MM.1S (cell line): ENCODE measurements at regions not wholly inside any gene's neighbourhood (a gene's known extent, or its start where the extent isn't known, plus 50 kb on each side); places are given as distances from the start of the nearest gene placed in this dataset.
"Not testable (repeated sequence)": the region's sequence is repeated elsewhere in the genome, so short reads cannot be mapped to it uniquely, and the experiment has no call there.

Experiments
- DNase-seq: peaks from one replicate; pipeline ENCODE4 v3.0.0-alpha.2; 2015
- H2AFZ ChIP-seq: fragments of 300-600 bp; sonication (generic); 2 replicates; pipeline ENCODE4 v1.6.0; 2016; ENCODE audit warnings: antibody characterized with exemption, low read length
- H3F3A ChIP-seq: fragments of 300-600 bp; sonication (generic); 2 replicates; pipeline ENCODE4 v1.6.1; 2016; ENCODE audit warnings: mild to moderate bottlenecking, antibody characterized with exemption, low read length, moderate library complexity, mixed read lengths; ENCODE audit not compliant: insufficient read depth
- H3K27ac ChIP-seq: fragments of 300-600 bp; sonication (generic); 2 replicates; pipeline ENCODE4 v1.5.1; 2016; ENCODE audit warnings: mild to moderate bottlenecking, low read length
- H3K27me3 ChIP-seq: fragments of 300-600 bp; sonication (generic); replicated peaks from 2 replicates; pipeline ENCODE4 v1.6.0; 2016; ENCODE audit warnings: low read length; ENCODE audit not compliant: insufficient read depth
- H3K36me3 ChIP-seq: fragments of 300-600 bp; sonication (generic); replicated peaks from 2 replicates; pipeline ENCODE4 v1.6.1; 2016; ENCODE audit warnings: mild to moderate bottlenecking, low read length, mixed read lengths; ENCODE audit not compliant: insufficient read depth
- H3K4me1 ChIP-seq: fragments of 300-600 bp; sonication (generic); 2 replicates; pipeline ENCODE4 v1.6.1; 2016; ENCODE audit warnings: low read length, mixed read lengths
- H3K4me2 ChIP-seq: fragments of 300-600 bp; sonication (generic); 2 replicates; pipeline ENCODE4 v1.6.0; 2016; ENCODE audit warnings: low read depth, low read length
- H3K4me3 ChIP-seq: fragments of 300-600 bp; sonication (generic); 2 replicates; pipeline ENCODE4 v1.5.1; 2016; ENCODE audit warnings: low read length, mixed read lengths
- H3K79me2 ChIP-seq: fragments of 300-600 bp; sonication (generic); 2 replicates; pipeline ENCODE4 v1.6.1; 2016; ENCODE audit warnings: mixed run types, low read length, mixed read lengths
- H3K9ac ChIP-seq: fragments of 300-600 bp; sonication (generic); 2 replicates; pipeline ENCODE4 v1.6.1; 2016; ENCODE audit warnings: low read length, mixed read lengths
- H3K9me2 ChIP-seq: fragments of 300-600 bp; sonication (generic); replicated peaks from 2 replicates; pipeline ENCODE4 v1.6.1; 2016; ENCODE audit warnings: mild to moderate bottlenecking, low read length, mixed read lengths; ENCODE audit not compliant: insufficient read depth
- H3K9me3 ChIP-seq: fragments of 300-600 bp; sonication (generic); replicated peaks from 2 replicates; pipeline ENCODE4 v1.6.1; 2016; ENCODE audit warnings: mild to moderate bottlenecking, low read length, mixed read lengths; ENCODE audit not compliant: insufficient read depth
- H4K20me1 ChIP-seq: fragments of 300-600 bp; sonication (generic); 2 replicates; pipeline ENCODE4 v1.6.1; 2016; ENCODE audit warnings: mild to moderate bottlenecking, low read length, moderate library complexity, mixed read lengths; ENCODE audit not compliant: insufficient read depth
- EZH2 ChIP-seq: fragments of 300-600 bp; sonication (generic); optimal IDR thresholded peaks from 2 replicates; pipeline ENCODE3; 2017; ENCODE audit warnings: low read depth, mild to moderate bottlenecking, antibody characterized with exemption, low read length, mixed read lengths
- EZH2phosphoT487 ChIP-seq: fragments of 300-600 bp; sonication (generic); IDR thresholded peaks from 2 replicates; pipeline ENCODE4 v1.6.1; 2018; ENCODE audit warnings: antibody characterized with exemption, low read length
- TF ChIP-seq, protein P1 (sequence below): fragments of 300-600 bp; sonication (generic); IDR thresholded peaks from 2 replicates; pipeline ENCODE4 v1.5.1; 2016; ENCODE audit warnings: antibody characterized with exemption, low read length, mixed read lengths

DNA sequence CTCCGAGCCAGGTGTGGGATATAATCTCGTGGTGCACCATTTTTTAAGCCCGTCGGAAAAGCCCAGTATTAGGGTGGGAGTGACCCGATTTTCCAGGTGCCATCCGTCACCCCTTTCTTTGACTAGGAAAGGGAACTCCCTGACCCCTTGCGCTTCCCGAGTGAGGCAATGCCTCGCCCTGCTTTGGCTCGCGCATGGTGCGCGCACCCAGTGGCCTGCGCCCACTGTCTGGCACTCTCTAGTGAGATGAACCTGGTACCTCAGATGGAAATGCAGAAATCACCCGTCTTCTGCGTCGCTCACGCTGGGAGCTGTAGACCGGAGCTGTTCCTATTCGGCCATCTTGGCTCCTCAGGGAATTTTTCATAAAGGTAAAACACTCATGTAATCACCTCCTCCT, 63.9 kb downstream of the RWDD3 start:
- not testable (repeated sequence) for H3K27ac ChIP-seq, H3K79me2 ChIP-seq, DNase-seq, H3F3A ChIP-seq, H3K27me3 ChIP-seq, H3K4me1 ChIP-seq, H3K9ac ChIP-seq, H4K20me1 ChIP-seq, H3K4me2 ChIP-seq, H3K4me3 ChIP-seq, H3K36me3 ChIP-seq, H2AFZ ChIP-seq, H3K9me2 ChIP-seq, H3K9me3 ChIP-seq

DNA sequence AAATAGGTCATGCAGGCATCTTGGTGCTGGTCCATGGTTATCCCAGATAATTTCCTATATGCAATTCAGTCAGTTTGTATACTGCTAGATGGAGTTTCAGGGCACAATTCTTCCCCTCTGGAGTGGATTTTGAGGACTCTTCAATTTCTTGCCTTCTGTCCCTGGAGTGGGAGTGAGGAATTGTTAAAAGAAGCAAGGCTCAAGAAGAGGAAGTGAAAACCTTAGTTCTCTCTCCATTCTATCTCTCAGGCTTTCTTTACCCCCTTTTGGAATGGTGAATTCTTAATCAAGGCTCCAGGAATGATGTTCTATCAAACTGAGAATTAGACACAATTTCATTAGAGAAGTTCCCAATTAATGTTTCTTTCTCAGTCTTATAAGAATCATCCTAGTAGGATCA, 67.1 kb downstream of the RWDD3 start:
- Histone ChIP-seq H3K79me2 (no peaks in the 10 kb centered on the region), H3K9me2 (no peaks in the 10 kb centered on the region), H3F3A (no peaks in the 10 kb centered on the region), H3K4me3 (no peak overlapping the region), H3K4me2 (no peak overlapping the region), H3K4me1 (no peaks in the 10 kb centered on the region), H3K9me3 (no peaks in the 10 kb centered on the region), H3K9ac (no peak overlapping the region), H2AFZ (no peak overlapping the region), H3K27ac (no peak overlapping the region), H4K20me1 (no peaks in the 10 kb centered on the region), H3K36me3 (no peaks in the 10 kb centered on the region), H3K27me3 (no peaks in the 10 kb centered on the region)
- TF ChIP-seq EZH2, result no peak
- TF ChIP-seq EZH2phosphoT487, result no peak
- TF ChIP-seq, protein P1, sequence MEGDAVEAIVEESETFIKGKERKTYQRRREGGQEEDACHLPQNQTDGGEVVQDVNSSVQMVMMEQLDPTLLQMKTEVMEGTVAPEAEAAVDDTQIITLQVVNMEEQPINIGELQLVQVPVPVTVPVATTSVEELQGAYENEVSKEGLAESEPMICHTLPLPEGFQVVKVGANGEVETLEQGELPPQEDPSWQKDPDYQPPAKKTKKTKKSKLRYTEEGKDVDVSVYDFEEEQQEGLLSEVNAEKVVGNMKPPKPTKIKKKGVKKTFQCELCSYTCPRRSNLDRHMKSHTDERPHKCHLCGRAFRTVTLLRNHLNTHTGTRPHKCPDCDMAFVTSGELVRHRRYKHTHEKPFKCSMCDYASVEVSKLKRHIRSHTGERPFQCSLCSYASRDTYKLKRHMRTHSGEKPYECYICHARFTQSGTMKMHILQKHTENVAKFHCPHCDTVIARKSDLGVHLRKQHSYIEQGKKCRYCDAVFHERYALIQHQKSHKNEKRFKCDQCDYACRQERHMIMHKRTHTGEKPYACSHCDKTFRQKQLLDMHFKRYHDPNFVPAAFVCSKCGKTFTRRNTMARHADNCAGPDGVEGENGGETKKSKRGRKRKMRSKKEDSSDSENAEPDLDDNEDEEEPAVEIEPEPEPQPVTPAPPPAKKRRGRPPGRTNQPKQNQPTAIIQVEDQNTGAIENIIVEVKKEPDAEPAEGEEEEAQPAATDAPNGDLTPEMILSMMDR, result no peak
- DNase-seq, result no peak

DNA sequence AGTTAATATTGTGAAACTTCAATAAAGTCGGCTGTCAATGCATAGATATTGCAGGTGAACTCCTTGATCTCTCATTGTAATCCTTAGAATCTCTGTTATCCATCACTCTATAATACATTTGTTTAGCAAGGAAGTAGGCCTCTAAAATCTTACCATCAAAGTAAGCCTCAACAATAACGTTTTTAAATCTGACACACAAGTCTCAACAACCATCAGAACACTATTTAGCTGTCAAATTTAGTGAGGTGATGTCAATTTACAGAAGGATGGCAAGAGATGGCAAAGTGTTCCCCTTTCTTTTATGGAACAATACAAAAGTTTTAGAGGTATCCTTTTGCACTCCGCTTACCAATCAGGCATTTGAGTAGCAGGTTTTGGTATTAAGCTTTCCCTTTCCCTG, 67.6 kb downstream of the RWDD3 start:
- H3K27ac ChIP-seq, result no peak overlapping the region
- H4K20me1 ChIP-seq, result no peaks in the 10 kb centered on the region
- H3K4me1 ChIP-seq, result no peaks in the 10 kb centered on the region
- TF ChIP-seq EZH2phosphoT487 (no peak), EZH2 (no peak)
- TF ChIP-seq, protein P1, result no peak
- H3K79me2 ChIP-seq, result no peaks in the 10 kb centered on the region
- H3K36me3 ChIP-seq, result no peaks in the 10 kb centered on the region
- DNase-seq, result no peak
- H3K9me2 ChIP-seq, result no peaks in the 10 kb centered on the region
- no peaks in the 10 kb centered on the region for H3K27me3 ChIP-seq
- no peak overlapping the region for H3K9ac ChIP-seq
- no peaks in the 10 kb centered on the region for H3K9me3 ChIP-seq
- no peak overlapping the region for H3K4me2 ChIP-seq
- H3F3A ChIP-seq, result no peaks in the 10 kb centered on the region
- no peak overlapping the region for H3K4me3 ChIP-seq
- H2AFZ ChIP-seq, result no peak overlapping the region

DNA sequence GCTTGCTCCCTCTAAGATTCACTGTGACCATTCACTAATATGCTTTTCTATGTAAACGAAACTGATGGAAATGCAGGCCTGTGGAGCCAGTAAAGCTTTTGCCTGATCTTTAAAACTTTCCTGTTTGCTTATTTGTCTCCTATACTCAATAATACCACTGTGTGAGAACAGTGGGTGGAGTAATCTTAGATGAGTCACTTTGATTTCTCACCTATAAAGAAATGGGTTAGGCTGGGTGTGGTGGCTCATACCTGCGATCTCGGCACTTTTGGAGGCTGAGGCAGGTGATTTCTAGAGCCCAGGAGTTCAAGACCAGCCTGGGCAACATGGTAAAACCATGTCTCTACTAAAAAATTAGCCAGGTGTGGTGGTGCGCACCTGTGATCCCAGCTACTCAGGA, 70.8 kb downstream of the RWDD3 start:
- Histone ChIP-seq H3K4me3 (no peak overlapping the region), H3K9ac (no peak overlapping the region), H3K79me2 (no peaks in the 10 kb centered on the region), H3K27me3 (no peaks in the 10 kb centered on the region), H3K9me2 (no peaks in the 10 kb centered on the region), H3K9me3 (no peaks in the 10 kb centered on the region), H3F3A (no peaks in the 10 kb centered on the region), H3K27ac (no peak overlapping the region), H2AFZ (no peak overlapping the region), H4K20me1 (no peaks in the 10 kb centered on the region), H3K4me1 (no peaks in the 10 kb centered on the region), H3K36me3 (no peaks in the 10 kb centered on the region), H3K4me2 (no peak overlapping the region)
- no peak for DNase-seq
- no peak for TF ChIP-seq EZH2phosphoT487
- no peak for TF ChIP-seq EZH2
- TF ChIP-seq, protein P1, result no peak
